Ovary (tissue), 7 donors: ENCODE measurements at regions not wholly inside any gene's neighbourhood (a gene's known extent, or its start where the extent isn't known, plus 50 kb on each side); places are given as distances from the start of the nearest gene placed in this dataset.

Experiments used
- DNase-seq, 5 donors: peaks; one replicate each; pipeline ENCODE4 v3.0.0-alpha.2; 2019 to 2020
- H3K27ac ChIP-seq, 2 donors: fragments of 200-600 bp; one replicate each; pipeline versions ENCODE4 v1.5.1 to v1.8.0; 2019 to 2022
- H3K27me3 ChIP-seq: fragments of 200-600 bp; one replicate; pipeline ENCODE4 v1.8.0; 2022
- H3K36me3 ChIP-seq: fragments of 200-600 bp; sonication (generic); one replicate; pipeline ENCODE4 v1.5.1; 2019
- H3K4me1 ChIP-seq: one replicate; pipeline ENCODE4 v1.8.1; 2013; ENCODE audit warnings: mild to moderate bottlenecking, moderate library complexity; ENCODE audit not compliant: insufficient read depth
- H3K4me3 ChIP-seq: fragments of 200-600 bp; sonication (generic); one replicate; pipeline ENCODE4 v1.5.1; 2017
- H3K9me3 ChIP-seq, 2 donors: fragments of 200-600 bp in 1 of 2; sonication (generic) in 1 of 2; one replicate each; pipeline versions ENCODE4 v1.5.1 to v1.8.1; 2013 to 2019; ENCODE audit warnings: mild to moderate bottlenecking in 1 of 2, moderate library complexity in 1 of 2
- EP300 ChIP-seq: sonication (generic); formaldehyde crosslinking; IDR thresholded peaks from one replicate; pipeline ENCODE4 v1.6.1; 2017; ENCODE audit warnings: antibody characterized with exemption
- POLR2A ChIP-seq: fragments of 450-650 bp; IDR thresholded peaks from one replicate; pipeline ENCODE4 v1.6.1; 2017; ENCODE audit warnings: antibody characterized with exemption, mild to moderate bottlenecking, moderate library complexity
- WGBS, 3 donors: extraction: QIAGEN DNeasy Blood & Tissue Kit in 1 of 3; methylation state at CpG; one replicate each; pipeline versions ENCODE4 v1.1.5 to v1.1.7; 2013 to 2017; 5-methylcytosine and 5-hydroxymethylcytosine counted together
- intact Hi-C, 4 donors: fragments of 100-400 bp; cut with DNase I; formaldehyde crosslinking; loops; one replicate each; pipeline versions ENCODE4 v1.11.0 to v1.15.1; 2022 to 2023
- TF ChIP-seq, protein P1 (sequence below), 3 donors: fragments of 450-650 bp in 2 of 3; fragments of 200-600 bp in 1 of 3; IDR thresholded peaks; one replicate each; pipeline versions ENCODE4 v1.5.1 to v1.8.0; 2016 to 2022; ENCODE audit warnings: antibody characterized with exemption in 3 of 3, mild to moderate bottlenecking in 1 of 3
- donor health status: DM: no; HTN: no; CAD: no; lungs with moderate emphysema.
- donor health status: DM: no; HTN: no; CAD: no.
- donor health status: Bipolar disorder and iron deficiency.
- donor health status: DM: no; HTN: no; CAD: no.
- donor health status: DM: yes; HTN: yes; CAD: no.

DNA sequence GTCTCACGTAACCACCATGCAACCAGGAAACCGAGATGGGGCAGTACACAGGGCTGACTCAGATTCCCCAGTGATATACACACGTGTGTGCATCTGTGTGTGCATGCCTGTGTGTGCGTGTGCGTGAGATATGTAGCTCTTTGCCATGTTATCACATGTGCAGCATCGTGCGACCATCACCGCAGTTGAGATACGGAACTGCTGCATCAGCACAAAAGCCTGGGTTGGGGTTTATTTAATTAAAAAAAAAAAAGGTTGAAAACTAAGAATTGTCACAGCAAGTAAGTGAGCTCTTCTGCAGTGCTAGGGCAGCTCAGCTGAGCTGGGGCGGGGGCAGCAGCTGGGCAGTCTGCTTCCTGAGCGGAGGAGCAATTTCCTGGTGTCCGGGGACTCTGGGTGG is 152.5 kb downstream of the RBFOX3 start:
- Histone ChIP-seq H3K4me3 (no peak overlapping the region), H3K36me3 (no peaks in the 10 kb centered on the region), H3K4me1 (no peaks in the 10 kb centered on the region), H3K9me3 (no peaks in the 10 kb centered on the region), H3K27me3 (no peaks in the 10 kb centered on the region), H3K27ac (no peak overlapping the region)
- WGBS, 3 donors: 69 to 73% (median 69%) methylated on average over 12 of the region's 12 CpGs
- intact Hi-C loops: no loop called here
- DNase-seq: no peak
- TF ChIP-seq POLR2A: no peak
- TF ChIP-seq EP300: no peak
- TF ChIP-seq, protein P1, sequence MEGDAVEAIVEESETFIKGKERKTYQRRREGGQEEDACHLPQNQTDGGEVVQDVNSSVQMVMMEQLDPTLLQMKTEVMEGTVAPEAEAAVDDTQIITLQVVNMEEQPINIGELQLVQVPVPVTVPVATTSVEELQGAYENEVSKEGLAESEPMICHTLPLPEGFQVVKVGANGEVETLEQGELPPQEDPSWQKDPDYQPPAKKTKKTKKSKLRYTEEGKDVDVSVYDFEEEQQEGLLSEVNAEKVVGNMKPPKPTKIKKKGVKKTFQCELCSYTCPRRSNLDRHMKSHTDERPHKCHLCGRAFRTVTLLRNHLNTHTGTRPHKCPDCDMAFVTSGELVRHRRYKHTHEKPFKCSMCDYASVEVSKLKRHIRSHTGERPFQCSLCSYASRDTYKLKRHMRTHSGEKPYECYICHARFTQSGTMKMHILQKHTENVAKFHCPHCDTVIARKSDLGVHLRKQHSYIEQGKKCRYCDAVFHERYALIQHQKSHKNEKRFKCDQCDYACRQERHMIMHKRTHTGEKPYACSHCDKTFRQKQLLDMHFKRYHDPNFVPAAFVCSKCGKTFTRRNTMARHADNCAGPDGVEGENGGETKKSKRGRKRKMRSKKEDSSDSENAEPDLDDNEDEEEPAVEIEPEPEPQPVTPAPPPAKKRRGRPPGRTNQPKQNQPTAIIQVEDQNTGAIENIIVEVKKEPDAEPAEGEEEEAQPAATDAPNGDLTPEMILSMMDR (IDR thresholded peaks at IDR 0.05): no peak

DNA sequence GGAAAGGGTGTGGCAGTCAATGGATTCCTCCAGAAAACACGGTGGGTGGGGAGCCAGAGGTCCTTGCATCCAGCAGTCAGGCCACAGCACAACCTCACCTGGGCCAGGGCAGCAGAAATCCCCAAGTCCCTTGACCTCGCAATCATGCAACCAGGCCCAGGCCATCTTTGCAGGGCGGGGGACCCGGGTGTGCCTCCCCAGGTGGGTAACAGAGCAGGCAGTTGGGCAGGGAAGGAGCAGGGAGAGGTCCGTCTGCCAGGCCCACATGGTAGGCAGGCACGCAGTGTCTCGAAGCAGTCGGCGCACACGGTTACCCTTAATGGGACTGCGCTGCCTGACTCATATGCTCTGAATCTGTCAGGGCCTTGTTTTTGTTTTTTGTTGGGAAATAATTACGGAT is 153.0 kb downstream of the RBFOX3 start:
- no peak overlapping the region for H3K4me3 ChIP-seq
- no peaks in the 10 kb centered on the region for H3K4me1 ChIP-seq
- intact Hi-C loops: no loop called here
- DNase-seq: no peak
- H3K36me3 ChIP-seq: no peaks in the 10 kb centered on the region
- H3K27me3 ChIP-seq: no peaks in the 10 kb centered on the region
- no peak overlapping the region for H3K27ac ChIP-seq
- H3K9me3 ChIP-seq: no peaks in the 10 kb centered on the region
- 76 to 83% (median 81%) methylated on average over 12 of the region's 12 CpGs for WGBS, 3 donors
- TF ChIP-seq EP300 (no peak), POLR2A (no peak)
- TF ChIP-seq, protein P1 (IDR thresholded peaks at IDR 0.05): no peak

DNA sequence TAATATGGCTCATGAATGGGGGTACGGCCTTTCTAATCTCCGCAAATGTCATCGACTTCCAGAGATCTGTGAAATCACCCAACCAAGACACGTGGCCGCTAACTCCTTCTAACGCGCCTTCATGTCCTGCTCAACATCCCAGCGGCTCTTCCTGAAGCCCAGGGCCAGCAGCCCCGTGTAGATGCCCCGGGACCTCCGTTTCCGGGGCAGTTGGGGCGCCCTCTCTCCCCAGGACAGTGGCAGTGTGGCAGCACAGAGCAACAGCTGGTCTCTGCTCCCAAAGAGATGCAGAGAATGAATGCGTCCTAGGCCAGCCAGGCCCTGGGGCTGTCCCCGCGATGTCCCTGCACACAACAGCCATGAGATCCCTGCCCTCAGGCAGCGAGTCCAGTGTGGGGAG is 153.5 kb downstream of the RBFOX3 start:
- no peak overlapping the region for H3K27ac ChIP-seq
- H3K27me3 ChIP-seq: no peaks in the 10 kb centered on the region

DNA sequence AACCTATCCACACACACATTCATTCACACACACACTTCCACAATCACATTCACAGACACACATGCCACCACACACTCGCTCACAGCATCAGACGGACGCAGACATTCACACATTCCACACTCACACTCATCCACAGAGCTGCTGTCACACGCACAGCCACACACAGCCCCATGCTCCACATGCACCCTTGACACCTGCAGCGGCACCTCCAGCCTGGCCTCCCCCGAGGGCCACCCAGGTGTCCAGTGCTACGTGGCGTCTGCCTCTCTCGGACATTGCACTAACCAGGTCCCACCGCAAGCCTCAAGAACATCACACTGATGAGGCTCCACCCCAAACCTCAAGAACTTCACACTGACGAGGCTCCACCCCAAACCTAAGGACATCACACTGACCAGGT is 155.2 kb downstream of the RBFOX3 start:
- Histone ChIP-seq H3K4me3 (no peak overlapping the region), H3K9me3 (no peaks in the 10 kb centered on the region), H3K4me1 (no peaks in the 10 kb centered on the region), H3K27ac (no peak overlapping the region), H3K27me3 (no peaks in the 10 kb centered on the region), H3K36me3 (no peaks in the 10 kb centered on the region)
- 86 to 90% (median 90%) methylated on average over 11 of the region's 11 CpGs for WGBS, 3 donors
- intact Hi-C loops: no loop called here
- no peak for DNase-seq
- TF ChIP-seq, protein P1 (IDR thresholded peaks at IDR 0.05): no peak
- TF ChIP-seq EP300: no peak
- no peak for TF ChIP-seq POLR2A

More for the DNA sequence above, 153.5 kb downstream of the RBFOX3 start:
- H3K4me3 ChIP-seq: no peak overlapping the region
- intact Hi-C loops: no loop called here
- DNase-seq: no peak
- H3K4me1 ChIP-seq: no peaks in the 10 kb centered on the region
- TF ChIP-seq, protein P1 (IDR thresholded peaks at IDR 0.05): no peak
- TF ChIP-seq EP300 (no peak), POLR2A (no peak)
- no peaks in the 10 kb centered on the region for H3K36me3 ChIP-seq
- 81 to 85% (median 83%) methylated on average over 15 to 17 of the region's 17 CpGs for WGBS, 3 donors
- no peaks in the 10 kb centered on the region for H3K9me3 ChIP-seq

DNA sequence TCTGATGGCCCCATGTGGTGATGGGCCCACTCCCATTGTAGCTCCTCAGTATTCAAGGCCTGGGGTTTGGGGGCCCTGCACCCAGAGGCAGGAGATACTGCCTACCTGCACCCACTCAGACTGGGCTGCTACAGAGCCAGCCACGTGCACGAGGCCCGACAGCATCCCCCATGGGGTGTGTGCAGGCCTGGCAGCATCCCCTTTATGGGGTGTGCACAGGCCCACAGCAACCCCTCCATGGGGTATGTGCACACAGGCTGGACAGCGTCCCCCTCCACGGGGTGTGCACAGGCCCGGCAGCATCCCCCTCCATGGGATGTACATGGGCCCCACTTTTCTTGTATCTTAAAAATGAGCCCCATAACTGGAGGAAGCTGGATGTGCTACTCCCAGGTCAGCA is 156.0 kb downstream of the RBFOX3 start:
- H3K27me3 ChIP-seq: no peaks in the 10 kb centered on the region
- H3K9me3 ChIP-seq: no peaks in the 10 kb centered on the region
- no peaks in the 10 kb centered on the region for H3K36me3 ChIP-seq
- H3K27ac ChIP-seq: no peak overlapping the region
- intact Hi-C loops: no loop called here
- WGBS, 3 donors: 80 to 87% (median 82%) methylated on average over 6 of the region's 6 CpGs
- H3K4me3 ChIP-seq: no peak overlapping the region
- TF ChIP-seq EP300 (no peak), POLR2A (no peak)
- TF ChIP-seq, protein P1 (IDR thresholded peaks at IDR 0.05): no peak
- DNase-seq: no peak
- H3K4me1 ChIP-seq: no peaks in the 10 kb centered on the region
